Neuronal stem cell (in vitro differentiated cells): ENCODE measurements at regions not wholly inside any gene's neighbourhood (a gene's known extent, or its start where the extent isn't known, plus 50 kb on each side); places are given as distances from the start of the nearest gene placed in this dataset.
A peak's percentile ranks its signal among the peaks of the same experiment; 100 is the strongest.

Source experiments
- DNase-seq: peaks from one replicate; pipeline ENCODE4 v3.0.0-alpha.2; 2013; ENCODE audit warnings: low spot score
- H2AFZ ChIP-seq: one replicate; pipeline ENCODE4 v1.6.1; 2013; ENCODE audit warnings: mild to moderate bottlenecking, low read length, inconsistent platforms
- H2AK5ac ChIP-seq: 2 replicates; pipeline ENCODE4 v1.6.1; 2013; ENCODE audit warnings: low read depth, mild to moderate bottlenecking, inconsistent platforms, low read length, moderate library complexity, mixed read lengths
- H2BK120ac ChIP-seq: 2 replicates; pipeline ENCODE4 v1.6.1; 2013; ENCODE audit warnings: low read depth, mild to moderate bottlenecking, inconsistent platforms, low read length, moderate library complexity, mixed read lengths
- H2BK12ac ChIP-seq: one replicate; pipeline ENCODE4 v1.6.1; 2013; ENCODE audit warnings: low read length, inconsistent platforms
- H2BK15ac ChIP-seq: 2 replicates; pipeline ENCODE4 v1.6.1; 2013; ENCODE audit warnings: mild to moderate bottlenecking, low read length, inconsistent platforms, mixed read lengths
- H2BK5ac ChIP-seq: one replicate; pipeline ENCODE4 v1.6.1; 2013; ENCODE audit warnings: inconsistent platforms, mild to moderate bottlenecking, low read length, moderate library complexity
- H3K14ac ChIP-seq: one replicate; pipeline ENCODE4 v1.6.1; 2013; ENCODE audit warnings: low read length, inconsistent platforms
- H3K18ac ChIP-seq: 2 replicates; pipeline ENCODE4 v1.6.1; 2013; ENCODE audit warnings: low read length, inconsistent platforms
- H3K23ac ChIP-seq: 2 replicates; pipeline ENCODE4 v1.6.1; 2013; ENCODE audit warnings: low read depth, mild to moderate bottlenecking, mixed read lengths, low read length, inconsistent platforms; ENCODE audit not compliant: poor library complexity
- H3K27ac ChIP-seq: replicated peaks from 3 replicates; pipeline ENCODE4 v1.5.1; 2013; ENCODE audit warnings: low read length, inconsistent platforms
- H3K27me3 ChIP-seq, 3 experiments: 2 replicates each; pipeline ENCODE4 v1.6.1; 2013; ENCODE audit warnings: low read length in 3 of 3, mild to moderate bottlenecking in 2 of 3, inconsistent platforms in 1 of 3, low read depth in 1 of 3, mixed read lengths in 1 of 3, moderate library complexity in 1 of 3; ENCODE audit not compliant: control insufficient read depth in 3 of 3, insufficient read depth in 3 of 3
- H3K36me3 ChIP-seq, 2 donors: replicated peaks in 1 of 2; 2 replicates each; pipeline ENCODE4 v1.6.1; 2013; ENCODE audit warnings: low read length in 2 of 2; ENCODE audit not compliant: control insufficient read depth in 2 of 2, insufficient read depth in 2 of 2
- H3K4ac ChIP-seq: 2 replicates; pipeline ENCODE4 v1.6.1; 2013; ENCODE audit warnings: inconsistent platforms, mild to moderate bottlenecking, low read length, moderate library complexity
- H3K4me1 ChIP-seq, 2 donors: 1 replicate in 1 of 2; 2 replicates in 1 of 2; pipeline ENCODE4 v1.6.1; 2013; ENCODE audit warnings: low read length in 2 of 2, low read depth in 1 of 2; ENCODE audit not compliant: control insufficient read depth in 2 of 2, insufficient read depth in 1 of 2
- H3K4me2 ChIP-seq: one replicate; pipeline ENCODE4 v1.6.1; 2013; ENCODE audit warnings: mild to moderate bottlenecking, low read length, inconsistent platforms; ENCODE audit not compliant: insufficient read depth, poor library complexity, severe bottlenecking
- H3K4me3 ChIP-seq, 2 donors: 2 replicates each; pipeline ENCODE4 v1.5.1; 2013; ENCODE audit warnings: low read length in 2 of 2, mild to moderate bottlenecking in 2 of 2, inconsistent platforms in 1 of 2, moderate library complexity in 1 of 2
- H3K79me1 ChIP-seq: one replicate; pipeline ENCODE4 v1.6.1; 2013; ENCODE audit warnings: low read depth, mild to moderate bottlenecking, inconsistent platforms, low read length, moderate library complexity
- H3K9ac ChIP-seq: one replicate; pipeline ENCODE4 v1.6.1; 2013; ENCODE audit warnings: mild to moderate bottlenecking, low read depth, low read length, inconsistent platforms; ENCODE audit not compliant: poor library complexity
- H3K9me3 ChIP-seq, 2 donors: replicated peaks in 1 of 2; 2 replicates each; pipeline versions ENCODE3 to v1.6.1; 2013; ENCODE audit warnings: low read length in 2 of 2, mild to moderate bottlenecking in 2 of 2, inconsistent platforms in 1 of 2, low read depth in 1 of 2, mixed read lengths in 1 of 2, moderate library complexity in 1 of 2; ENCODE audit not compliant: control insufficient read depth in 2 of 2, insufficient read depth in 1 of 2
- H4K8ac ChIP-seq: one replicate; pipeline ENCODE4 v1.6.1; 2013; ENCODE audit warnings: low read depth, mild to moderate bottlenecking, inconsistent platforms, low read length, moderate library complexity
- H4K91ac ChIP-seq: one replicate; pipeline ENCODE4 v1.6.1; 2013; ENCODE audit warnings: low read length, low read depth, mild to moderate bottlenecking, inconsistent platforms; ENCODE audit not compliant: poor library complexity
- WGBS, 2 donors: extraction: QIAGEN DNeasy Blood & Tissue Kit; methylation state at CpG; one replicate each; pipeline ENCODE4 v1.1.7; 2013; ENCODE audit warnings: missing lambda C conversion rate in 2 of 2, mixed read lengths in 1 of 2; ENCODE audit not compliant: insufficient read length in 2 of 2, insufficient replicate concordance in 1 of 2; ENCODE audit errors: extremely low coverage in 2 of 2; 5-methylcytosine and 5-hydroxymethylcytosine counted together

GRCh38 chr20:57938158-57939108, 228.6 kb upstream of the PMEPA1 start:
- Histone ChIP-seq H3K36me3 (no peaks in the 10 kb centered on the region), H3K4me2 (no peak overlapping the region), H3K4me3 (no peak overlapping the region), H3K4ac (no peak overlapping the region), H2BK12ac (no peak overlapping the region), H3K23ac (no peak overlapping the region), H2AK5ac (no peak overlapping the region), H3K9ac (no peak overlapping the region), H3K14ac (peak overlapping the region; percentile 31), H4K8ac (no peak overlapping the region), H2BK5ac (no peak overlapping the region), H4K91ac (no peak overlapping the region), H3K4me1 (peaks cover 0 to 2% of the 10 kb centered on the region in 2 donors), H3K79me1 (no peaks in the 10 kb centered on the region), H2BK120ac (no peak overlapping the region), H3K9me3 (no peaks in the 10 kb centered on the region), H2AFZ (no peak overlapping the region), H2BK15ac (no peak overlapping the region), H3K27me3 (no peaks in the 10 kb centered on the region), H3K18ac (no peak overlapping the region), H3K27ac (no peak overlapping the region)
- no CpG with 5 or more reads among the region's 19 CpGs for WGBS, 2 donors
- DNase-seq = no peak

DNA sequence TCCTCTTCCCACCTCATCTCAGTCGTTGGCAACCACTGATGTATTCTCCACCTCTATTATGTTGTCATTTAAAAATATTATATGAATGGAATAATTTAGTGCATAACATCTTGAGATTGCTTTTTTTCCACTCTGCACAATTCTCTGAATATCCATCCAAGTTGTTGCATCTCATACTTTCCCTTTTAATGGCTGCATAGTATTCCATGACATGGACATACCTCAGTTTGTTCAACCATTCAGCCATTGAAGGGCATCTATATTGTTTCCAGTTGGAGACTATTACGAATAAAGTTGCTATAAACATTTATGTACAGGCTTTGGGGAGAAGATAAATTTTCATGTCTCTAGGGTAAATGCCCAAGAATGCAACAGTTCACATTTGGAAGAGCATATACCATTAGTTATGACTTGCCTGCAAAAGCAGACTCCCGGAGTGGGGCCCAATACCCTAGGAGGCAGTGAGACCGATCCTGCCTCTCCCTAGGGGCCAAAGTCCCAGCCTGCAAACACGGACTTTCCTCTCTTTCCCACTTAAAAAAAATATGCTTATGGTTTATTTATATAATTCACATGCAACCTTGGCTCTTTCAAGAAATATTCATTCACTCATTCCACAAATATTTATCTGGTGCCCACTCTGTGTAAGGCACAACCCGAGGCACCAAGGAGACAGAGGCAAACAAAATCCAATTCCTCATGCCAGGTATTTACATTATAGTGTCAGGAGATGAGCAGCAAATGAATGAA, 227.0 kb upstream of the PMEPA1 start:
- WGBS, 2 donors = no CpG with 5 or more reads among the region's 6 CpGs
- Histone ChIP-seq H3K36me3 (no peaks in the 10 kb centered on the region), H4K91ac (no peak overlapping the region), H3K79me1 (no peaks in the 10 kb centered on the region), H2BK12ac (no peak overlapping the region), H3K4me3 (no peak overlapping the region), H3K23ac (no peak overlapping the region), H2BK5ac (no peak overlapping the region), H3K27me3 (no peaks in the 10 kb centered on the region), H3K9ac (peak overlapping the region; percentile 44), H2AFZ (no peak overlapping the region), H3K14ac (no peak overlapping the region), H3K4ac (no peak overlapping the region), H2BK15ac (no peak overlapping the region), H3K18ac (no peak overlapping the region), H3K4me2 (no peak overlapping the region), H2AK5ac (no peak overlapping the region), H2BK120ac (no peak overlapping the region), H4K8ac (no peak overlapping the region), H3K9me3 (no peaks in the 10 kb centered on the region), H3K27ac (no peak overlapping the region), H3K4me1 (peaks cover 0 to 2% of the 10 kb centered on the region in 2 donors)
- no peak for DNase-seq

GRCh38 chr20:57934913-57935312, 225.1 kb upstream of the PMEPA1 start:
- Histone ChIP-seq H3K4me2 (no peak overlapping the region), H3K18ac (no peak overlapping the region), H3K4me1 (peaks cover 0 to 5% of the 10 kb centered on the region in 2 donors), H3K79me1 (no peaks in the 10 kb centered on the region), H2BK15ac (no peak overlapping the region), H3K9me3 (no peaks in the 10 kb centered on the region), H2BK5ac (no peak overlapping the region), H3K9ac (no peak overlapping the region), H2AFZ (no peak overlapping the region), H3K4me3 (peak overlapping the region in 1 of 2 donors; percentile 10), H3K27me3 (no peaks in the 10 kb centered on the region), H2BK12ac (no peak overlapping the region), H3K27ac (no peak overlapping the region), H4K8ac (no peak overlapping the region), H3K23ac (no peak overlapping the region), H3K14ac (no peak overlapping the region), H2BK120ac (no peak overlapping the region), H3K36me3 (no peaks in the 10 kb centered on the region), H3K4ac (no peak overlapping the region), H2AK5ac (no peak overlapping the region), H4K91ac (no peak overlapping the region)
- no peak for DNase-seq
- WGBS, 2 donors = no CpG with 5 or more reads among the region's 10 CpGs
